Trophoblast cell (in vitro differentiated cells and primary cell): ENCODE measurements at regions not wholly inside any gene's neighbourhood (a gene's known extent, or its start where the extent isn't known, plus 50 kb on each side); places are given as distances from the start of the nearest gene placed in this dataset.

Source experiments
- DNase-seq, 2 donors: peaks; one replicate each; pipeline ENCODE4 v3.0.0-alpha.2; 2016
- H2AFZ ChIP-seq: 2 replicates; pipeline ENCODE4 v1.6.1; 2013; ENCODE audit warnings: low read length, moderate library complexity, mild to moderate bottlenecking; ENCODE audit not compliant: insufficient read depth, poor library complexity
- H2AK5ac ChIP-seq: 2 replicates; pipeline ENCODE4 v1.6.1; 2013; ENCODE audit warnings: mild to moderate bottlenecking, low read length
- H2BK120ac ChIP-seq: 2 replicates; pipeline ENCODE4 v1.6.1; 2013; ENCODE audit warnings: low read length, mild to moderate bottlenecking, moderate library complexity; ENCODE audit not compliant: insufficient read depth, poor library complexity
- H2BK12ac ChIP-seq: 2 replicates; pipeline ENCODE4 v1.6.1; 2013; ENCODE audit warnings: mild to moderate bottlenecking, low read length, moderate library complexity
- H2BK5ac ChIP-seq: 2 replicates; pipeline ENCODE4 v1.6.1; 2013; ENCODE audit warnings: low read length, low read depth, moderate library complexity, mild to moderate bottlenecking; ENCODE audit not compliant: poor library complexity
- H3K14ac ChIP-seq: 2 replicates; pipeline ENCODE4 v1.6.1; 2013; ENCODE audit warnings: mild to moderate bottlenecking, low read length
- H3K18ac ChIP-seq: 2 replicates; pipeline ENCODE4 v1.6.1; 2013; ENCODE audit warnings: mild to moderate bottlenecking, low read length
- H3K23ac ChIP-seq: 2 replicates; pipeline ENCODE4 v1.6.1; 2013; ENCODE audit warnings: low read length
- H3K27ac ChIP-seq: 2 replicates; pipeline ENCODE4 v1.5.1; 2013; ENCODE audit warnings: low read depth, mild to moderate bottlenecking, inconsistent platforms, low read length, moderate library complexity
- H3K27me3 ChIP-seq: 2 replicates; pipeline ENCODE4 v1.6.1; 2013; ENCODE audit warnings: inconsistent platforms, mild to moderate bottlenecking, low read length, moderate library complexity; ENCODE audit not compliant: insufficient read depth
- H3K36me3 ChIP-seq, 2 experiments: 1 replicate in 1 of 2; 2 replicates in 1 of 2; pipeline ENCODE4 v1.6.1; 2013; ENCODE audit warnings: low read length in 2 of 2, mild to moderate bottlenecking in 2 of 2, moderate library complexity in 1 of 2; ENCODE audit not compliant: insufficient read depth in 2 of 2, control insufficient read depth in 1 of 2
- H3K4ac ChIP-seq: 2 replicates; pipeline ENCODE4 v1.6.1; 2013; ENCODE audit warnings: low read depth, mild to moderate bottlenecking, low read length, moderate library complexity
- H3K4me1 ChIP-seq, 2 experiments: 1 replicate in 1 of 2; 2 replicates in 1 of 2; pipeline ENCODE4 v1.6.1; 2013; ENCODE audit warnings: low read length in 2 of 2, mild to moderate bottlenecking in 2 of 2, moderate library complexity in 1 of 2; ENCODE audit not compliant: insufficient read depth in 2 of 2, control insufficient read depth in 1 of 2
- H3K4me2 ChIP-seq: 2 replicates; pipeline ENCODE4 v1.6.1; 2013; ENCODE audit warnings: inconsistent platforms, mild to moderate bottlenecking, low read length, moderate library complexity
- H3K4me3 ChIP-seq: 2 replicates; pipeline ENCODE4 v1.5.1; 2013; ENCODE audit warnings: mild to moderate bottlenecking, low read depth, low read length, inconsistent platforms
- H3K79me1 ChIP-seq: one replicate; pipeline ENCODE4 v1.6.1; 2013; ENCODE audit warnings: low read length
- H3K79me2 ChIP-seq: 2 replicates; pipeline ENCODE4 v1.6.1; 2013; ENCODE audit warnings: low read length, mild to moderate bottlenecking; ENCODE audit not compliant: control insufficient read depth, insufficient read depth, poor library complexity
- H3K9ac ChIP-seq: 2 replicates; pipeline ENCODE4 v1.6.1; 2013; ENCODE audit warnings: mild to moderate bottlenecking, low read length
- H3K9me3 ChIP-seq: 2 replicates; pipeline ENCODE4 v1.6.1; 2013; ENCODE audit warnings: low read depth, mild to moderate bottlenecking, control low read depth, inconsistent platforms, low read length; ENCODE audit not compliant: insufficient read depth
- H4K12ac ChIP-seq: 2 replicates; pipeline ENCODE4 v1.6.1; 2013; ENCODE audit warnings: low read depth, mild to moderate bottlenecking, low read length, moderate library complexity
- H4K8ac ChIP-seq: 2 replicates; pipeline ENCODE4 v1.6.1; 2013; ENCODE audit warnings: low read depth, mild to moderate bottlenecking, low read length, moderate library complexity
- H4K91ac ChIP-seq: one replicate; pipeline ENCODE4 v1.6.1; 2013; ENCODE audit warnings: low read depth, mild to moderate bottlenecking, low read length, moderate library complexity
- WGBS: extraction: QIAGEN DNeasy Blood & Tissue Kit; methylation state at CpG from one replicate; pipeline ENCODE4 v1.1.7; 2013; ENCODE audit warnings: missing lambda C conversion rate; ENCODE audit not compliant: insufficient read length, insufficient coverage; ENCODE audit errors: extremely low coverage; 5-methylcytosine and 5-hydroxymethylcytosine counted together

DNA sequence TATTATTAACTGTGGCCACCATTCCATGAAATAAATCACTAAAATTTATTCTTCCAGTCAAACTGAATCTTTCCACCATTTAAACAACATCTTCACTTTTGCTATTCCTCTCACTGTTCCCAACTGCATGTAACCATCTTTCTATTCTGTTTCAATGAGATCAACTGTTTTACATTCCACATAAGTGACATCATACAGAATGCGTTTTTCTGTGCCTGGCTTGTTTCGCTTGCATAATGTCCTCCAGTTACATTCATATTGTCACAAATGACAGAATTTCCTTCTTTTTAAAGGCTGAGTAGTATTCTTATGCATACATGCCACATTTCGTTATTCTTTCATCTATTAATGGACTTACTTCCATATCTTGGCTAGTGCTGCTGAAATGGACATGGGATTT lies 738.2 kb downstream of the SEMA5A start:
- Histone ChIP-seq H3K4me3 (no peak overlapping the region), H2AK5ac (no peak overlapping the region), H3K36me3 (no peaks in the 10 kb centered on the region), H3K4me1 (no peaks in the 10 kb centered on the region), H3K18ac (no peak overlapping the region), H3K14ac (no peak overlapping the region), H2BK120ac (no peak overlapping the region), H3K23ac (no peak overlapping the region), H2BK12ac (no peak overlapping the region), H3K27ac (no peak overlapping the region), H3K4me2 (no peak overlapping the region), H4K12ac (no peak overlapping the region), H2BK5ac (no peak overlapping the region), H3K9me3 (peaks cover 5% of the 10 kb centered on the region), H2AFZ (no peak overlapping the region), H3K79me1 (no peaks in the 10 kb centered on the region), H4K8ac (no peak overlapping the region), H3K4ac (no peak overlapping the region), H3K79me2 (no peaks in the 10 kb centered on the region), H3K9ac (no peak overlapping the region), H4K91ac (no peak overlapping the region), H3K27me3 (no peaks in the 10 kb centered on the region)
- DNase-seq: peak; percentile 4 to 45
- WGBS: no CpG with 5 or more reads among the region's 3 CpGs

DNA sequence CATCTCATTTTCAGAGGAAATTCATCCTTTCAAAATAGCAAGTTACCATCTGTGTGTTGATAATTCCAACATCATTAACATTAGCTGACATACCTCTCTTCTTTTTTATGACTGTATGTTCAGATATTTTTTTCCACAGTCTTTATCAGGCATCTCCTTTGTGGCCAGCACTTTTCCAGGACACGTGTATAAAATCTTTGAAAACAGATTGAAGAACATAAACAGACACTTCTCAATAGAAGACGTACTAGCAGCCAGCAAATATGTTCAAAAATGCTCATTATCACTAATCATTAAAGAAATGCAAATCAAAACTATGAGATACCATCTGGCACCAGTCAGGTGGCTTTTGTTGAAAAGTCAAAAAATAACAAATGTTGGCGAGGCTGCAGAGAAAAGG lies 734.3 kb downstream of the SEMA5A start:
- Histone ChIP-seq H3K23ac (no peak overlapping the region), H4K91ac (no peak overlapping the region), H3K4me1 (no peaks in the 10 kb centered on the region), H3K4me2 (no peak overlapping the region), H3K9me3 (peaks cover 2% of the 10 kb centered on the region), H2BK12ac (no peak overlapping the region), H3K14ac (no peak overlapping the region), H3K79me1 (no peaks in the 10 kb centered on the region), H3K18ac (no peak overlapping the region), H4K8ac (no peak overlapping the region), H2AK5ac (no peak overlapping the region), H3K79me2 (no peaks in the 10 kb centered on the region), H2BK120ac (no peak overlapping the region), H3K36me3 (peaks cover 0 to 1% of the 10 kb centered on the region in 2 experiments), H3K4me3 (no peak overlapping the region), H3K4ac (no peak overlapping the region), H2BK5ac (no peak overlapping the region), H3K9ac (no peak overlapping the region), H4K12ac (no peak overlapping the region), H3K27me3 (no peaks in the 10 kb centered on the region), H3K27ac (no peak overlapping the region), H2AFZ (no peak overlapping the region)
- no CpG with 5 or more reads among the region's 3 CpGs for WGBS
- DNase-seq: no peak

GRCh38 chr5:8813180-8813579 lies 732.7 kb downstream of the SEMA5A start:
- Histone ChIP-seq H3K4me2 (no peak overlapping the region), H3K9ac (no peak overlapping the region), H3K9me3 (peaks cover 2% of the 10 kb centered on the region), H2BK12ac (no peak overlapping the region), H4K8ac (no peak overlapping the region), H3K18ac (no peak overlapping the region), H2AFZ (no peak overlapping the region), H4K12ac (no peak overlapping the region), H3K4ac (no peak overlapping the region), H3K23ac (no peak overlapping the region), H3K79me1 (no peaks in the 10 kb centered on the region), H3K4me1 (no peaks in the 10 kb centered on the region), H2AK5ac (no peak overlapping the region), H3K27ac (no peak overlapping the region), H3K14ac (no peak overlapping the region), H3K79me2 (no peaks in the 10 kb centered on the region), H2BK5ac (no peak overlapping the region), H3K27me3 (no peaks in the 10 kb centered on the region), H4K91ac (no peak overlapping the region), H2BK120ac (no peak overlapping the region), H3K36me3 (peaks cover 0 to 1% of the 10 kb centered on the region in 2 experiments), H3K4me3 (no peak overlapping the region)
- WGBS: no CpG with 5 or more reads among the region's 3 CpGs
- DNase-seq: no peak

GRCh38 chr5:8814105-8814504 lies 731.8 kb downstream of the SEMA5A start:
- no peak overlapping the region for H3K4me3 ChIP-seq
- no peak overlapping the region for H3K23ac ChIP-seq
- H2AK5ac ChIP-seq: no peak overlapping the region
- H3K4ac ChIP-seq: no peak overlapping the region
- no peak for DNase-seq
- H3K9me3 ChIP-seq: peaks cover 2% of the 10 kb centered on the region
- no peak overlapping the region for H3K4me2 ChIP-seq
- no peaks in the 10 kb centered on the region for H3K4me1 ChIP-seq
- H3K79me1 ChIP-seq: no peaks in the 10 kb centered on the region
- no peaks in the 10 kb centered on the region for H3K79me2 ChIP-seq
- H4K91ac ChIP-seq: no peak overlapping the region
- H3K27ac ChIP-seq: no peak overlapping the region
- no peak overlapping the region for H2BK5ac ChIP-seq
- H3K27me3 ChIP-seq: no peaks in the 10 kb centered on the region
- no peak overlapping the region for H2AFZ ChIP-seq
- peaks cover 0 to 1% of the 10 kb centered on the region in 2 experiments for H3K36me3 ChIP-seq
- H4K8ac ChIP-seq: no peak overlapping the region
- no peak overlapping the region for H2BK12ac ChIP-seq
- no peak overlapping the region for H3K18ac ChIP-seq
- H2BK120ac ChIP-seq: no peak overlapping the region
- H3K9ac ChIP-seq: no peak overlapping the region
- H4K12ac ChIP-seq: no peak overlapping the region
- H3K14ac ChIP-seq: no peak overlapping the region
